T-helper 2 cell treated with Interferon-gamma antibody and Interleukin-4, amounts not matched to agents 100 ng/mL and 5 ng/mL, for 36 hours (primary cell): ENCODE measurements at regions not wholly inside any gene's neighbourhood (a gene's known extent, or its start where the extent isn't known, plus 50 kb on each side); places are given as distances from the start of the nearest gene placed in this dataset.
"Not testable (repeated sequence)": the region's sequence is repeated elsewhere in the genome, so short reads cannot be mapped to it uniquely, and the experiment has no call there.

Experiments used
- intact Hi-C: fragments of 100-400 bp; cut with micrococcal nuclease; formaldehyde crosslinking; loops from one replicate; pipeline ENCODE4 v1.15.1; 2023

DNA sequence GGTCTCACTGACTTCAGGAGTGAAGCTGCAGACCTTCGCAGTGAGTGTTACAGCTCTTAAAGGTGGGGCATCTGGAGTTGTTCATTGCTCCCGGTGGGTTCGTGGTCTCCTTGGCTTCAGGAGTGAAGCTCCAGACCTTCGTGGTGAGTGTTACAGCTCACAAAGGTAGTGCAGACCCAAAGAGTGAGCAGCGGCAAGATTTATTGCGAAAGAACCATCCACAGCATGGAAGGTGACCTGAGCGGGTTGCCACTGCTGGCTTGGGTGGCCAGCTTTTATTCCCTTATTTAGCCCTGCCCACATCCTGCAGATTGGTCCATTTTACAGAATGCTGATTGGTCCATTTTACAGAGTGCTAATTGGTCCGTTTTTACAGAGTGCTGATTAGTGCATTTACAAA, 429.5 kb downstream of the RWDD3 start:
- intact Hi-C loops, result not testable (repeated sequence)

GRCh38 chr1:95668165-95668564, 434.2 kb downstream of the RWDD3 start:
- intact Hi-C loops, result no loop called here

- intact Hi-C loops, result not testable (repeated sequence)
Measured at GRCh38 chr1:95669638-95670037, 435.6 kb downstream of the RWDD3 start.

DNA sequence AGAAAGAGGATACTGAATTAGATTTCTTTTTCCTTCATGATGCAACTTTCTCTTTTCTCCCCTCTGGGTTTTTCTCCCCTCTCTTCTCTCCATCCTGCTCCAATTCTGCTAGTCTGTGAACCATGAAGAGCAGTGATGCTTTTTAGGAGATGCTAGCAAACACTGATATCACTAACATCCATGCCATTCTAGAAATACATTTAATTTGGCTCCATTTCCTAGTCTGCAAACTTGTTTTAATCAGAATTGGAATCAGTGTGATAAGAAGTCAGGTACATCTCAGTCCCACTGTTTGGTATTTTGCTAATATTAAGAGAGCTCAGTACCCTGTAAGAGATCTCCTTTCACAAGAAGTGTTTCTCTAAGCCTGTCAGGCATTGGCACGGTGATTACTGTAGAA, 437.1 kb downstream of the RWDD3 start:
- intact Hi-C loops, result no loop called here

GRCh38 chr1:95679262-95679661, 445.3 kb downstream of the RWDD3 start:
- intact Hi-C loops, result no loop called here

- intact Hi-C loops, result no loop called here
Measured at GRCh38 chr1:95685081-95685480, 451.1 kb downstream of the RWDD3 start.

DNA sequence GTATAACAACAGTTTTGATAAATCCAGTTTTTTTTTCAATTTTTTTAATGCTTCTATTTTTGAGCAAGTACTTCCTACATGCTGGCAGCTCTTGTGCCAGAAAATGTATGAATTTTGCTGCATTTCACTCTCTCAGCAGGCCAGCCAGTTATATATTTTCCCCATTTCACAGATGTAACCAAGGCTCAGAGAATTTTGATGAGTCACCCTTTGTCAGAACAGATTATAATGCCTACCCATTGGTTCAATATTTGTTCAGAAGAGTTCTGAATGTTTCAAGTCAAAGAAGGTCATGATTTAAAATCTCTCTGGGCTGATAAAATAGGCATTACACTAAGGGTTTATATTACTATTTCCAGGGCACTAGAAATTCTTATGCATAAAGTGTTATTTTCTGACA, 452.2 kb downstream of the RWDD3 start:
- intact Hi-C loops, result no loop called here

DNA sequence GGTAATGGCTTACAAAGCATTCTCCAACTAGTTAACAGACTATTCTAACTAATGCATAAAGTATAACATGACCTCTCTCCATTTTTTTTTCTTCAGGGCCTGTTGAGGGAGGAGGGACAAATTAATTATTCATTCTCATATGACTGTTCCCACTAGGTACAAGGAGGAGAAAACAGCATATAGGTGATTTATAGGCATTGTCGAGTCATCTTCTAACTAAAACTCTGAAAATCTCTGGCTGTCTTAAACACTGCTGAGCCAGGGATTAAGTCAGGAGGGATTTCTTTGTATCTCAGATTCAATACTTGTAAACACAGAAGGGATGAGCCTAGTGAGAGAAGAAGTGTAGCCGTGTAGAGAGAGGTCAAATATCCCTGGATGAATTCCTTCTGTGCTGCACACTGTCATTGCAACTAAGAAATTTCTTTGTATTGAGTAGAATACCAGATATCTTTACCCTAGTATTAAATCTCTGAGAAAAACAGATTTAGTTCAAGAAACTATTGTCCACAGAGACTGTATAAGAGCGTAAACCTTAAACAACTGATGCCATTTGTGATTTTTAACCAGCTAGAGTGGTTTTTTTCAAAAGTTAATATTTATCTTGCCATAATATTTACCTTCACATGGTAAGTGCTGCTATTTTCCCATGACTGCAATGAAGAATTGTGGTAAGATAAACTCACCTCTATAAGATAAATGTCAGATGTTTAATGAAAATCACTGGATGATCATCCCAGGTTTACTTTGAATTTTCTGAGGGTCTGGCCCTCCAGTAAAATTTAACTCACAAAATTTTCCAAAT, 465.3 kb downstream of the RWDD3 start:
- intact Hi-C loops, result no loop called here

GRCh38 chr1:95701450-95702173, 467.6 kb downstream of the RWDD3 start:
- intact Hi-C loops, result no loop called here

GRCh38 chr1:95703046-95703445, 469.0 kb downstream of the RWDD3 start:
- intact Hi-C loops, result no loop called here

DNA sequence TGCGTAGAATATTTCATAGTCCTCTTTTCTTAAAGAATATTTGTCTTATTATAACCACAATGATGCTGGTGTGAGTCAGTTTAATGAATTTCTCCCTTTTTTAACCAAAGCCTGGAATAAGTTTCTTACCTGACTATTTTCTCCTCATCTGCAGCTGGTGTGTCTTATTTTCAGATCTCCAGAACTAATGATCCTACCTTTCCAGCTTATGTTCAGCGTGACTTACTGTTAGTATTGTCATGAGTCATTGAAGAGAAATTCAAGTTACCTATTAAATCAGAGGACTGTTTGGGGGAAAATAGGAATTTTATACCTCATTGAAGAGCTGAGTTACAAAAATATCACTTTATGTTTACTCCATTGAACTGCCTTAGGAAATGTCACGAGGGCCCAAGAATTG, 482.1 kb downstream of the RWDD3 start:
- intact Hi-C loops, result no loop called here

GRCh38 chr1:95716550-95716949, 482.5 kb downstream of the RWDD3 start:
- intact Hi-C loops, result no loop called here

- intact Hi-C loops, result no loop called here
Measured at GRCh38 chr1:95723346-95723745, 489.3 kb downstream of the RWDD3 start.

- intact Hi-C loops, result no loop called here
Measured at GRCh38 chr1:95728841-95729240, 494.8 kb downstream of the RWDD3 start.

GRCh38 chr1:95730986-95731385, 497.0 kb downstream of the RWDD3 start:
- intact Hi-C loops, result no loop called here

DNA sequence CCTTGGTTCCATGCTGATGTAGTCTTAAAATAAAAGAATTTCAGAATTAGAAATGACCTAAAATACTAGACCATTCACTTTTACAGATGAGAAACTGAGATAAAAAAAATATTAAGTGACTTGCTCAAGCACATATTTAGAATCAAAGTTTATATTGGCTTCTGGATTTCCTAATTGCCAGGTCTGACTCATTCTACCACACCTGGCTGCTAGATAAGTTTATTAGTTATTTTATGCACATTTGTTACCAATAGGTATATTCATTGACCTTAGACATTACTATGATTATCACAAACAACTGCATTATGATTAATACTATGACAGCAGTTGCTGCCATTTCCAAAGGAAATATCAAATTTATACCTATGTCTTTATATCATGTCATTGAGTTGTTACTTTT, 497.5 kb downstream of the RWDD3 start:
- intact Hi-C loops, result no loop called here

GRCh38 chr1:95733031-95733430, 499.0 kb downstream of the RWDD3 start:
- intact Hi-C loops, result no loop called here

GRCh38 chr1:95733671-95734070, 499.7 kb downstream of the RWDD3 start:
- intact Hi-C loops, result no loop called here

GRCh38 chr1:95734560-95734959, 500.6 kb downstream of the RWDD3 start:
- intact Hi-C loops, result no loop called here

DNA sequence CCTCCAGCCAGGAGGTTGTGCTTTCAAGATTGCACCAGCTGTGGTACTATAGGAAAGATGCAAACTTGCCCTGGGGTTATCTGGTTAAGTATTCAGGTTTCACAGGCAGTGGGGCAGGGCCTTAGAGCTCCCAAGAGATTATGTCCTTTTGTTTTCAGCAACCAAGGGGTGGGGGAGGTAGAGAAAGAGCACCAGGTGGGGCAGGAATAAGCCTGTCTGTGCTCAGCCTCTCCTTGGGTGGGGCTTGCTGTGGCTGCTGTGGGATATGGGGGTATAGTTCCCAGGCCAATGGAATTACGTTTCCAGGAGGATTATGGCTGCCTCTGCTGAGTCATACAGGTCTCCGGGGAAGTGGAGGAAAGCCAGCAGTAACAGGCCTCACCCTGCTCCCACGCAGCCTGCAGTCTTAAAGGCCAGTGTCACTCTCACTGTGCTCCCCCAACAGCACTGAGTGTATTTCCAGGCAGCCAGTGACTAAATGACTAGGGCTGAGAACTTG, 508.6 kb downstream of the RWDD3 start:
- intact Hi-C loops, result no loop called here

- intact Hi-C loops, result no loop called here
Measured at GRCh38 chr1:95744731-95745130, 510.7 kb downstream of the RWDD3 start.

DNA sequence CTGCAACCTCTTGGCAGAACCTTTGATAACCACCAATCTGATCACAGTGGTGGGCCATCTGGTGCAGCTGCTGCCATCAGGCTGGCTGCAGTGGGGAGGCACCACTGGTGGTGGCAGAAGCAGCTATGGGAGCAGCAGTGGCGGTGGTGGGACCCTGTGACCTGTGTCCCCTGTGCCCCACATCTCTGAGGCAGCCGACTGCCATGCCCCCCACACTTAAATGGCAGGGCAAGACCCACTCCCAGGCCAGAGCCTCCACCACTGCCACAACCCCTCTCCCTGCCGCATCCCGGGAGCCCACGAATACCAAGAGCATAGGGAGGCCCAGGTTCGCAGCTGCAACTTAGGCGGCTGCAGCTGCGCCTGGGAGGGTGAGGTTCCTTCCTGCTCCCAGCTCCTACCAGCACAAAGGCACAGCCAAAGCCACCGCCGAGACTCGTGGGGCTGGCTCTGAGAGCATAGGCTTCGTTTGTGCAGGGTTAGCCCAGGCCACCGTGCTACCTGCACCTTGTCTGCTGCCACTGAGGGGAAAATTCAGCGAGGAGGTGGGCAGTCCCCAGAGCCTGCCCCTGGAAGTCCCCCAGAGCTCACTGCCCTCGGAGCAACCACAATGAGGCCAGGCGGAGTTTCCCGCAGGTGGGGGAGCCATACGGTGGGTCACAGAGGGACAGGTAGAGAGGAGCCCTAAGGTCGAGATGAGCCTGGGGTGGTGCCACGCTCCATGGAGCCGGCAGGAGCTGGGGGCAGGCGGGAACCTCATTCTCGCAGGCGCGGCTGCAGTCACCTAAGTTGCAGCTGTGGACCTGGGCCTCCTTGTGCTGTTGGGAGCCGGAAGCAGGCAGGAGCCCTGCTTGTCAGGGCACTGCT, 518.7 kb downstream of the RWDD3 start:
- intact Hi-C loops, result no loop called here
